Mucosa of descending colon (tissue), 3 donors: ENCODE measurements at regions not wholly inside any gene's neighbourhood (a gene's known extent, or its start where the extent isn't known, plus 50 kb on each side); places are given as distances from the start of the nearest gene placed in this dataset.

Source experiments
- ATAC-seq: fragments of 200-7000 bp; cut with Tn5 transposase; one replicate; pipeline ENCODE4 v1.9.1; 2020; ENCODE audit warnings: mild to moderate bottlenecking, moderate library complexity
- DNase-seq, 3 donors: peaks; one replicate each; pipeline ENCODE4 v3.0.0-alpha.2; 2020
- H3K36me3 ChIP-seq: fragments of 200-600 bp; one replicate; pipeline ENCODE4 v1.8.0; 2021; ENCODE audit warnings: low read depth, mild to moderate bottlenecking
- H3K4me1 ChIP-seq: fragments of 200-600 bp; one replicate; pipeline ENCODE4 v1.8.0; 2021; ENCODE audit warnings: low read depth, mild to moderate bottlenecking
- H3K4me3 ChIP-seq: fragments of 200-600 bp; one replicate; pipeline ENCODE4 v1.8.0; 2021; ENCODE audit warnings: mild to moderate bottlenecking
- H3K9me3 ChIP-seq: fragments of 200-600 bp; one replicate; pipeline ENCODE4 v1.8.0; 2021; ENCODE audit warnings: mild to moderate bottlenecking
- intact Hi-C, 2 donors: fragments of 100-400 bp; cut with DNase I in 1 of 2; cut with micrococcal nuclease in 1 of 2; formaldehyde crosslinking; loops; one replicate each; pipeline versions ENCODE4 v1.11.0 to v1.11.1; 2022; cut with DNase I, micrococcal nuclease
- TF ChIP-seq, protein P1 (sequence below): fragments of 200-600 bp; IDR thresholded peaks from one replicate; pipeline ENCODE4 v1.8.0; 2022; ENCODE audit warnings: antibody characterized with exemption, mild to moderate bottlenecking
- donor health status: DM: no; HTN: no; CAD: no; lungs with moderate emphysema.
- donor health status: DM: no; HTN: no; CAD: no.
- donor health status: DM: no; HTN: yes; CAD: no.

DNA sequence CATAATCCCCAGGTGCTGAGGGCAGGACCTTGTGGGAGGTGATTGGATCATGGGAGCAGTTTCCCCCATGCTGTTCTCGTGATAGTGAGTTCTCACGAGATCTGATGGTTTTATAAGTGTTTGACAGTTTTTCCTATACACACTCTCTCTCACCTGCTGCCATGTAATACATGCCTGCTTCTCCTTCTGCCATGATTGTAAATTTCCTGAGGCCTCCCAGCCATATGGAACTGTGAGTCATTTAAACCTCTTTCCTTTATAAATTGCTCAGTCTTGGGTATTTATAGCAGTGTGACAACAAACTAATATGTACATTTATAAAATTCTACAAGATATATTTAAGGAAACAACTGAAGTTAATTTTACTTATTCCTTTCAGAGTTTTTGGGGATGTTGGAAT lies 170.8 kb upstream of the BET1 start:
- Histone ChIP-seq H3K9me3 (no peaks in the 10 kb centered on the region), H3K4me1 (no peaks in the 10 kb centered on the region), H3K4me3 (no peak overlapping the region), H3K36me3 (no peaks in the 10 kb centered on the region)
- intact Hi-C loops, result no loop called here
- DNase-seq, result no peak
- TF ChIP-seq, protein P1, sequence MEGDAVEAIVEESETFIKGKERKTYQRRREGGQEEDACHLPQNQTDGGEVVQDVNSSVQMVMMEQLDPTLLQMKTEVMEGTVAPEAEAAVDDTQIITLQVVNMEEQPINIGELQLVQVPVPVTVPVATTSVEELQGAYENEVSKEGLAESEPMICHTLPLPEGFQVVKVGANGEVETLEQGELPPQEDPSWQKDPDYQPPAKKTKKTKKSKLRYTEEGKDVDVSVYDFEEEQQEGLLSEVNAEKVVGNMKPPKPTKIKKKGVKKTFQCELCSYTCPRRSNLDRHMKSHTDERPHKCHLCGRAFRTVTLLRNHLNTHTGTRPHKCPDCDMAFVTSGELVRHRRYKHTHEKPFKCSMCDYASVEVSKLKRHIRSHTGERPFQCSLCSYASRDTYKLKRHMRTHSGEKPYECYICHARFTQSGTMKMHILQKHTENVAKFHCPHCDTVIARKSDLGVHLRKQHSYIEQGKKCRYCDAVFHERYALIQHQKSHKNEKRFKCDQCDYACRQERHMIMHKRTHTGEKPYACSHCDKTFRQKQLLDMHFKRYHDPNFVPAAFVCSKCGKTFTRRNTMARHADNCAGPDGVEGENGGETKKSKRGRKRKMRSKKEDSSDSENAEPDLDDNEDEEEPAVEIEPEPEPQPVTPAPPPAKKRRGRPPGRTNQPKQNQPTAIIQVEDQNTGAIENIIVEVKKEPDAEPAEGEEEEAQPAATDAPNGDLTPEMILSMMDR, result no peak
- no peak for ATAC-seq

DNA sequence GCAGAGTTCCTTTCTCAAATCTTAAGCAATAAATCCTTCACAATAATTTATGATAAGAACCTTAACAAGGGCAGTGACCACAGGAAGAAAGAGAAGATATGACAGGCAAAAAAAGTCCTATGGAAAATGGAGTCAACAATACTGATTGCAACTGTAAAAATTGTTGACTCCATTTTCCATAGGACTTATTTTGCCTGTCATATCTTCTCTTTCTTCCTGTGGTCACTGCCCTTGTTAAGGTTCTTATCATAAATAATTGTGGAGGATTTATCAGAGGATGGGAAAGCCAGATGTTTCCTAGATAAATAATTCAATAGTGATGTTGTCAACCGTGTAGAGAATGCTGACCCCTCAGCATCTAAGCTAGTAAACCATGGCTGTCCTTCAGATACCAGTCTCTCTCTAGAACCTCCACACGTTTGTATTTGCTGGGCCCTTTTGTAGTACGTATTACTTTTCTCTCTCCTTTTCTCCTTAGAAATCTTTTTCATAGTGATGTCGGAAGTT lies 172.6 kb upstream of the BET1 start:
- no peaks in the 10 kb centered on the region for H3K36me3 ChIP-seq
- no peaks in the 10 kb centered on the region for H3K9me3 ChIP-seq
- intact Hi-C loops, result no loop called here
- DNase-seq (no peak), ATAC-seq (no peak)
- TF ChIP-seq, protein P1, result no peak
- no peaks in the 10 kb centered on the region for H3K4me1 ChIP-seq
- H3K4me3 ChIP-seq, result no peak overlapping the region

DNA sequence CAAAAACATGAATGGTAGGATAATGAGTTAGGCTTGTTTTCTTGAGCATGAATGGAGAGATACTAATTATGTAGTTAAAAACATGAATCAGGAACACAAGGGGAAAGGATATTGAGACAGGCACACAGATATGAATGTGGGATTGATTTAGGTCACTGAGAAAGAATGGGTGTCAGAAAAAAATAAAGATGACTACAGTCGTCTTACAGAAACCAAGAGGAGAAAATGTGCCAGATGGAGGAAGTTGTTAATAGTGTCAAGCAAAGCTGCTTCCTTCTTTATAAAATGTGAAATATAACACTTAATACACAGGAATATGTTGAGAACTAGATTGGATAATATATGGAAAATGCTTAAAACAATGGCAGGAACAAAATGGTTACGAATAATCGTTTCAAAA lies 173.3 kb upstream of the BET1 start:
- no peaks in the 10 kb centered on the region for H3K36me3 ChIP-seq
- DNase-seq, result no peak
- no peaks in the 10 kb centered on the region for H3K9me3 ChIP-seq
- no peak for ATAC-seq
- H3K4me1 ChIP-seq, result no peaks in the 10 kb centered on the region
- intact Hi-C loops, result no loop called here
- TF ChIP-seq, protein P1, result no peak
- H3K4me3 ChIP-seq, result no peak overlapping the region

DNA sequence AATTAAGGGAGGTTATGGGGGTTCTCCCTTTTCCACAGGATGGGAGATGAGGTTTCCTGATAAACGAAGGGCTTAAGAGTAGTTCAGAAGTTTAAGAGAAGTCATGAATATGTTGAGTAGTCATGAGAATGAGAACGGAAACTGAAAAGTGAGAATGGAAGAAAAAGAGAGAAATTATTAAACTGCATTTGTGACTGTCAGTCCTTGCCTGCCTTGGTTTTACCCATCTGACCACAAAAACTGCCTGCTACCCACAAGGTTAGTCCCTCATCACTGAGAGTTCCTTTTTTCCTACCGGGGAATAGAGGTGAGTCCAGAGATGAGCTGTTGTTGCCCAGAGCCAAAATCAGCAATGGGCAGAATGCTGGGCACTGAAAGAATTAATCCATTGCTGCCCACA lies 174.1 kb upstream of the BET1 start:
- no peak for DNase-seq
- no peak overlapping the region for H3K4me3 ChIP-seq
- ATAC-seq, result no peak
- intact Hi-C loops, result no loop called here
- no peaks in the 10 kb centered on the region for H3K4me1 ChIP-seq
- H3K9me3 ChIP-seq, result no peaks in the 10 kb centered on the region
- TF ChIP-seq, protein P1, result no peak
- H3K36me3 ChIP-seq, result no peaks in the 10 kb centered on the region

DNA sequence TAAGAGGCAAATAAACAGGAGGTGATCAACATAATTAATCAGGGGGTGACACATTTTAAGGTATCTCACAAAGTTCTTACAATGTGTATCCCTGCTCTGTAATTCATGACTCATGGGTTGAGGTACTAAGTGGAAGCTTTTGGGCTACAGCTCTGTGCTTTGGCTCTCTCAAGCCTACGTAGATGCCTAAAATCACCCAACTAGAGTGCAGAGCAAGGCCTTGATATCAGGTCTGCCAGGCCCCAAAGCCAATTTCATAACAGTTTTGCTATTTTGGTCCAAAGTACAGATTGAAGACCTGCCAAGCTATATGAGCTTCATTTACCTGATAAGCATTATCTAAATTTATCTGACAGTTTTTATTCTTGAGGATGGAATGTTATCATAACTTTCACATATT lies 175.3 kb upstream of the BET1 start:
- intact Hi-C loops, result no loop called here
- no peak for ATAC-seq

More for the DNA sequence above, 175.3 kb upstream of the BET1 start:
- Histone ChIP-seq H3K36me3 (no peaks in the 10 kb centered on the region), H3K4me1 (no peaks in the 10 kb centered on the region), H3K4me3 (no peak overlapping the region), H3K9me3 (no peaks in the 10 kb centered on the region)
- TF ChIP-seq, protein P1, result no peak
- no peak for DNase-seq
